H1 (cell line): ENCODE measurements at regions not wholly inside any gene's neighbourhood (a gene's known extent, or its start where the extent isn't known, plus 50 kb on each side); places are given as distances from the start of the nearest gene placed in this dataset.

Experiments used
- CTCF ChIP-seq, 3 experiments: IDR thresholded peaks; 1 replicate in 2 of 3; 2 replicates in 1 of 3; pipeline versions ENCODE4 v1.5.1 to v1.6.1; 2011; ENCODE audit warnings: low read length in 3 of 3, mild to moderate bottlenecking in 3 of 3, inconsistent platforms in 2 of 3, low read depth in 1 of 3, moderate library complexity in 1 of 3; ENCODE audit not compliant: insufficient read depth in 1 of 3; ENCODE audit errors: control extremely low read depth in 1 of 3
- EP300 ChIP-seq, 2 experiments: IDR thresholded peaks; 1 replicate in 1 of 2; 2 replicates in 1 of 2; pipeline ENCODE4 v1.6.1; 2011 to 2012; ENCODE audit warnings: low read depth in 2 of 2, low read length in 2 of 2, mild to moderate bottlenecking in 2 of 2, borderline replicate concordance in 1 of 2, inconsistent platforms in 1 of 2, moderate library complexity in 1 of 2
- HDAC6 ChIP-seq: IDR thresholded peaks from one replicate; pipeline ENCODE4 v1.7.1; 2012; ENCODE audit warnings: low read depth, mild to moderate bottlenecking, inconsistent platforms, low read length, moderate library complexity
- POLR2A ChIP-seq, 2 experiments: IDR thresholded peaks; 1 replicate in 1 of 2; 2 replicates in 1 of 2; pipeline ENCODE4 v1.6.1; 2011; ENCODE audit warnings: low read depth in 2 of 2, low read length in 2 of 2, mild to moderate bottlenecking in 2 of 2; ENCODE audit errors: control extremely low read depth in 1 of 2

GRCh38 chr2:16728351-16729136 lies 62.9 kb upstream of the CYRIA start:
- no peak for TF ChIP-seq CTCF (IDR thresholded peaks at IDR 0.05; ENCODE audit: control extremely low read depth in 1 of 3, insufficient read depth in 1 of 3, low read depth in 1 of 3, low read length in 3 of 3)
- TF ChIP-seq POLR2A (IDR thresholded peaks at IDR 0.05; ENCODE audit: control extremely low read depth in 1 of 2, low read depth in 2 of 2, low read length in 2 of 2), result no peak
- no peak for TF ChIP-seq HDAC6
- TF ChIP-seq EP300 (IDR thresholded peaks at IDR 0.05; ENCODE audit: borderline replicate concordance in 1 of 2, low read depth in 2 of 2, low read length in 2 of 2), result no peak
